ENCODE measurements at regions not wholly inside any gene's neighbourhood (a gene's known extent, or its start where the extent isn't known, plus 50 kb on each side); places are given as distances from the start of the nearest gene placed in this dataset.

DNA sequence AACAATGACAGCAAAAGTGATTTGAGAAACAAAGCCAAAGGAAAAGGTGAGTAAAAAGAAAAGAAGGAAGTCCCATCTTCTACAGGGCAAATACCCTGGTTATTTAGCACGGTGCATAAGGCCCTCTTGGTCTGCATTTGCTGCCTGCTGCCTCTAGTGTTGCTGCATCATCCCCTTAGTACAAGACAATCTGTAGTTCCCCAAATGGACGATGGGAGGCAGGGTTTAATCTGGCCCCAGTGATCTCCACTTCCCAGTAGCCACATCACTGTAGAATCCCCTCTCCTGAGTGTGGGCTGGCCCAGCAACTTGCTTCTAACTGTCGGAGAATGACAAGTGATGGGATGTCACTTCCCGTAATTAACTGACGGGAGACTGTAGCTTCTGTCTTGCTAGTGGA is 85.1 kb downstream of the CTAGE1 start:
- no peak for DNase-seq

DNA sequence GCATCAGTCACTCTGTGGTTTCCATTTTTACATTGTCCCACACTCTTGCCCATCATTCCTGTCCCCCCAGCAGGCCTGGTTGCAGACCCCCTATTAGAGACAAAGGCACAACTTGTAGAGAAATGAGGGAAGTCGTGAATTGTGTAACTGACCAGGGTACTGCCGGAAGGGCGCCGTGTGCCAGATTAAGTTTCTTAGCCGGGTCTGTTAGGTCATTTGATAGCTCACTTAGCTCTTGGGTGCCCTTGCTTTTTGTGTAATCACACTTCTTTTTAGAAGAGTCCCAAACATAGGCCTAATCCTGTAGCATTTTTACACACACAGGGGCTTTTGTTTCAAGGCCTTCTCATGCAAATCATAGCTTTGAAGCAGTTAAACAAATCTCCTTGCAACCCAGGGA is 87.2 kb downstream of the CTAGE1 start:
- DNase-seq, result no peak

DNA sequence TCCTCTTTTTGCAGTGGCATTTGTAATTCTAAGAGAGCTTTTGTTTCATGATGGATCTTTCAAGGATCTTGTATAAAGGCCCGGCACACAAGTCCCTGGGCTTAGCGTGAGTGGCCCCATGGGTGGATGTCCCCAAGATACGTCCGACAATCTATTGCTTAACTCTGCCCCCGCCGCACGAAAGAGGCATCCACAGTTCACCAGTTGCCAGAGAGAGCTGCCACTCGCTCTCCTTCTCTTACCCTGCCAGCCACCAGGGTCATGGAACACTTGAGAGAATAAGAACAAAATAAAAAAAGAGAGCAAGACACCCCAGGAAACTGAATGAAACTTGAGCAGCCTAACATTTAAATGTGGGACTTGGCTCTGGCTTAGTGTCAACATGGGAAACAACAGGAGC is 92.3 kb downstream of the CTAGE1 start:
- DNase-seq, result no peak

DNA sequence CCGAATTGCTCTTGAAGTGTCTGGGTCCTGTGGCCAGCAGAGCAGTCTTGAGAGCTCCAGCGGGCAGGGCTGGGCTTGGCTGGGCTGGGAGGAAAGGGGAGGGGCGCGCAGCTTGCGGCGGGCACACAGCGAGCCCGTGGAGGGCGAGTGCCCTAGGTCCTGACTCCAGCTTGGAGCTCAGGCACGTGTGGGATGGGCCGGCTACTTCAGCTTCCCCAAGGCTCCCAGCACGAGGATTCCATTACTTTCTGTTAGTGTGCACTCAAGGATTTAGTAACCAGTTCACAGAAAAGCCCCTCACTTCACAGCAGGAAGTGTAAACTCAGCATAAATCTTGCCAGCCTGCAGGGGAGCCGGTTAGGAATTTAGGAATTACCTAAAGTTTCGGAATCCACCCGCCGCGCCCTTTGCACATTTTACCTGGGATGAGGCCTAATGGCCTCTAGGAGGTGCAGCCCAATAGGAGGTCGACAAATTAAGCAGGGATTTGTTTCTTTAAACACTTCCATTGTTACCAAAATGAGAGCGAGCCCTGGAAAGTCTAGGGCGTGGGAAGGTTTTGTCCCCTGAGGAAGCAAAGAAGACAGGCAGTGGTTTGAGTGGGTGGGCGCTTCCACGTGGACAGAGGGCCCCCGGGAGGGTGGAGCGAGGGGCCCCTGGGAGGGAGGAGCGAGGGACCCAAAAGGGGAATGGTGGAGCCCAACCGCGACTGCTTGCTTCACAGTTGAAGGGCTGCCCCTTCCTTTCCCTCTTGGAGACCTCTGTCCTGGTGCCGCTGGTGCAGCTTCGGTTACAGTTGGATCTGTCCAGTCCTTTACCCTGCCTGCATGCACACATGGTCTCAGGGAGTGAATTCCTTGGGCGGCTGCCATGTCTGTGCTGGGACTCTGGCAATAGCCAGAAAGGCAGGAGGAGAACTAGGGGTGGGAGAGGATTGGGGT is 93.3 kb downstream of the CTAGE1 start:
- peak in 3 of 56 donors; percentile 4 to 25 (median 17) for DNase-seq

DNA sequence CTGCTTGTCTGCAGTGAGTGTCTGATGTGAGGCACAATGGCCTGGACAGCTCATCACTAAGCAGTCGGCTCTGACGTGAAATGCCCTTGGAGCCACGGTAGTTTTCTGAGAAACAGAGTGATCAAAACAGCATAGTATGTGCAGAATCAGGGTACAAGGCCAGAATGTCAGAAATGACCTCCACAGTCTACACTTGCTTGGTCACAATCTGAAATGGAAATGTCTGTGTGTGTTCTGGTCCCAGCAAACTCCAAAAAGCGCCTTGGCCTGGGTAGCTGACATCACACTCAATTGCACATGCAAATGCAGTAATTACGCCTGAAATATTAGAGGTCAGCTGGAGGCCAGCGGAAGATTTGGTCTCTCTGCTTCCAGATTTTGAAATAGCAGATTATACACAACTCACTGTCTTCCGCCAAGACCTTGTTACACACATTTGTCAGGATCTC is 95.4 kb downstream of the CTAGE1 start:
- DNase-seq, result no peak

DNA sequence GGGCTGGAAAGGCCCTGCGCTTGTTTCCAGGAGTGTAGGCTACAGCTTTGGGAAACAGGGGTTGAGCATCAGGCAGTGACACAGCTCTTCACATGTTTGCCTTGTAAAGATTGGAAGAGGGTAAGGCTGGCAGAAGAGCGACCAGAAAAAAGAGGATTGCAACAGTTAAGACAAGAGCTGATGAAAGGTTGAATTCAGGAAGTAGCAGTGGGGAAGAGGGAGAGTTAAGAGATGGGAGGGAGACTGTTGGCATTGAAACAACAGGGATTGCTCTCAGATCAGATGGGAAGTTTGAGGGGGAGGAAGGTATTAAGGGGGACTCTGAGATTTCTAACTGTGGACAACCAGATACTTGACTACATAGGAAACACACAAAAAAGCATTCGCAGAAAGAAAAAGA is 96.9 kb downstream of the CTAGE1 start:
- DNase-seq, result no peak

DNA sequence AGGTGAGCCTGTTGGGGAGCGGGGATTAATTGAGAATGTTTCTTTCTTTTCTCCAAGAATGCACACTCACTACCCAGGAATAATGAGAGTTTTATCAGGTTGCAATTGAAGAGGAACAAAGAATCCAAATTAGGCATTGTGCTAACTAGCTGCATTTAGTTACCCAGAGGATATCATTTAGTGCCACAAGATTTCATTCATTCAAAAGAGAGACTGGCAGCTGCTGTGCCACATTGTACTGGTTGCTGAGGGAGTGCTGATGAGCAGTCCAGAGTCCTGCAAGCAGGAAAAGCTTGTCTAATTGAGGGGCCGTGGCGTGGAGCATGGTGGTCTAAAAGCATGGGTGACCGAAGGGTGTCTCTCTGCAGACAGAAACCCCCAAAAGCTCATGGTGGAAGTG is 97.6 kb downstream of the CTAGE1 start:
- DNase-seq, result no peak

DNA sequence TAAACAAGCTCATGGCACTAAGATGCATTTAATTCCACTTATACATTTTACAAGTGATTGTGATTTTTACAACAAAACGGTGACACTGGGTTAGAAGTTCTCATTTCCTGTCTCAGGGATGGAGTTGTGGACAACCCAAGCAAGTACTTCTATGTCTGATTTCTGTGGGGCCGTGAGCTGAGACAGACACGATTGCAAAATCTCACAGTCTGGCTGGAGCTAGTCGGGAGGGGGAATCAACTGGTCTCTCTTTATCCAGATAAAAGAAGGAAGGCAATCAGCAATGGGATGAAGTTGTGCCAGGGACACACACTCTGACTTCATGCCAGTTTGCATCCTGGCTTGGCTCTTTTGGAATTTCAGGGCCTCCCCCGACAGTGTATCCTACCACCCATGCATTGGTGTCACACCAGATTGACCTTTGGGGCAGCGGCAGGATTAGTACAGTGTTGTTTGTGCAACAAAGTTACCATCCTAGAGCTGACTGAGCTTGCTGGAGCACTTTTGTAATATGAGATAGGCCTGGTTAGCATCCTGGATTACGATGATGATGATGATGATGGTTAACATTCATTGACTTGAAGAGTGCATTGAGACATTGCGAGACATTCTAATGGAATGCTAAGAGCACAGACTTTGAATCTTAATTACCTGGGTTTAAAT is 98.8 kb downstream of the CTAGE1 start:
- no peak for DNase-seq

DNA sequence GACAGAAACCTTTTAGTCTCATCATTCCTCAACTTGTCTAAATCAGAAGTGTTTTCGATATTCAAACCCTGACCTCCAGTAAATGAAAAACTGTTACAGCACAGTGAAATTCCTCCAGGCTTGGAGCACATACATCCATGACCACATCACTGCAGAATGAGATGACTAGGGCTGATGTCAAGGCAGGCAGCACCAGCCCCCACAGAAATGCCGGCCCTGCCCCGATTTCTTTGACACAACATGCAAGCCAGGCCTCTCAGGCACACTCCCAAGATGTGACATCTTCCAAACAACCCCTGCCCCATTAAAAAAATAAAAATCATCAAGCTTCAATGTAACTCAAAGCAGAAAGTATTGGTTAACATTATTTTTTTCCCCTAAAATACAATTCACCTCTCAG is 103.3 kb downstream of the CTAGE1 start:
- no peak for DNase-seq

DNA sequence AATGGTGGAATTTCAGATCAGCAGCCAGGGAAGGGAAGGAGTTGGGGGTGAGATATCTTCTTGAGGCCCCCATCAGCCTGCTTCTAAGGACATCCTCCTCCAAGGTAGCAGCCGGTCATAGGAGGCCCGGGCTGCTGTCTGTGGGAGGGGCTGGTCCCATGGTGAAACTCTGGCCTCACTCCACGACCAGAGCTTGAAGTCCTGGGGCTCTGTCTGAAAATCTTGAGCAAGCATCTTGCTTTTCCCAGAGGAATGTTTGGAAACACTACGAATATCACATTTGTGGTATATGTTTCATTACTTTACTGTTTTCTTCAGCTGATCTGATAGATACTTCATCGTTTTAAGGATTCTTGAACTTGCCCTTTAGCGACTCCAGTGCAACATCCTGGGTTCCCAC is 103.7 kb downstream of the CTAGE1 start:
- DNase-seq, result no peak

DNA sequence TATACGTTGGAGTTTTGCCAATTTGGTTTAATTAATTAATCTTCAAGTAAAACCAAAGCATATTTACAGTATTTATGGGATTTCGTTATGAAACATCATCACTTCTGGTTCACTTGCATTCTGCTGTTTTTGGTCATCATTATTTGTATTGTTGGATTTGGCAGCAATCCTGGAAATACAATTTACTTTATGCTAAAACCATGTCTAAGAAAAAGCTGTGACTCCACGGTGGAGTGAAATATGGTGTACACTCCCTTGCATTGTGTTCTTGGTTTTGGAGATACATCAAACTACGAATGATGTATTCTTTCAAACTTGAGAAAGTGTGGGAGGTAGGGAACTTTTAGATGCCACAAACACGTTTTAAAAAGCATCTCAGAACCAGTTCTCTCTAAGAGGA is 106.4 kb downstream of the CTAGE1 start:
- DNase-seq, result no peak

DNA sequence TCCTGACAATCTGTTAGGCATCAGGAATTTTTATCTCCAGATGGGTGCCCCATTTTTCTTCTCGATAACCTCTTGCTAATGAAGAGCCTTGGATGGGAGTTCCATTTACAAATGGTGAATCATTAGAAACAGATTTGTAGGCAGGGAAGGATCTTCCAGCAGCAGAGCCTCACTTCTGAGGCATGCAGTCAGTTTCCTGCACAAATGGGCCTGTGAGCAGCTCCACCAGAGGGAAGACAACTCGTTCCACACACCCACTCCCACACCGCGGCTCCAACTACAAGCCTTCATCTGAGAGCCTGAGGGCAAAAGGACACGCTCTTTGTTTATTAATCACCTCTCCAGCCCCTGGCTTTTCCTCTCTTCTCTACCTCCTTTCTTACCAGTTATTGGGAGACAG is 108.5 kb downstream of the CTAGE1 start:
- no peak for DNase-seq

DNA sequence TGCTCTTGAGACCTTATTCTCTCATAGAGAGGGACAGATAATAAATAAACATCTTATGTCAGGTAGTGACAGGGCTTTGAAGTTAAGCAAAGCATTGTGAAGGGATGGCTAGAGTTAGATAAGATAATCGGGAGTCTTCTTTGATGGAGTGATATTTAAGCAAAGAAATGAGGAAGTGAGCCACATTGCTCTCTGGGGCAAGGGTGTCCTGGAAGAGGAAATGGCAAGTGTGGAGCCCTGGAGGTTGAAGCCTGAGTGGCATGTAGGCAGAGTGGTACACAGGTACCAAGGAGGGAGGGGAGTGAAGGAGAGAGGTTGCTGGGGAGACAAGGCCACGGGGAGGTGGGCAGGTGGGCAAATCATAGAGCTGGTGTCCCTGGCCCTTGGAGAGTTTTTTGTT is 110.2 kb downstream of the CTAGE1 start:
- DNase-seq, result no peak

DNA sequence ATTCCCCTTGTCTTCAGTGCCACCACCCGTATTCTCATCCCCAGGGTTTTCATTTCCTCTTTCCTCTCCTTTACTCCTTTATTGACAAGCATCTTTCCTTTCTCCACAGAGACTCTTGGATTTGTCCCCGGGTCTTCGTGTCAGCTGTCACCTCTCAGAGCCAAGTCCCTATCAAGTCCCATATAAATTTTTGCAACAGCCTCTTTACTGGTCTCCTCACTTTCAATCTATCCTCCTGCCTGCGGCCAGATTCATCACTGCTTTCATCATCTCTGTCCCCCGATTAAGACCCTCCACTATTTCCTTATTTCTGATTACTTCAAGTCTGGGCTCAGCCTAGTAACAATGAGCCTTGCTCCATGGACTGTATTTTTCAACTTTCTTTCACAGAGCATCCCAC is 113.8 kb downstream of the CTAGE1 start:
- DNase-seq, result no peak

DNA sequence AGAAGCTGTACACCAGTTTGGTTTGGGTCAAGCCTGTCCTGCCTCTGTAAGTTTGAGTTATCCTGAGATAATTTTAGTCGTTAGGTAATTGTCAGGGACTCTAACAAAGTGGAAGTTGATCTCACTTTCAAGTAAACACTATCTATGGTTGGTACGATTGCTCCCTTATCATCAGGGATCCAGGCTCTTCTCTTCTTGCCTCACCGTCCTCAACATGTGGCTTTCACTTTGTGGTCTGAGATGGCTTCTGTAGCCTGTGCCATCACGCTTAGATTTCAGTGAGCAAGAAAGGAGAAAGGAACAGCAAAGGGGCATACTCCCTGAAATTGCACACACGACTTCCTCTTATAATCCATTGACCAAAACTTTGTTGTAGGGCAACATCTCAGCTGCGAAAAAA is 115.6 kb downstream of the CTAGE1 start:
- DNase-seq, result no peak

DNA sequence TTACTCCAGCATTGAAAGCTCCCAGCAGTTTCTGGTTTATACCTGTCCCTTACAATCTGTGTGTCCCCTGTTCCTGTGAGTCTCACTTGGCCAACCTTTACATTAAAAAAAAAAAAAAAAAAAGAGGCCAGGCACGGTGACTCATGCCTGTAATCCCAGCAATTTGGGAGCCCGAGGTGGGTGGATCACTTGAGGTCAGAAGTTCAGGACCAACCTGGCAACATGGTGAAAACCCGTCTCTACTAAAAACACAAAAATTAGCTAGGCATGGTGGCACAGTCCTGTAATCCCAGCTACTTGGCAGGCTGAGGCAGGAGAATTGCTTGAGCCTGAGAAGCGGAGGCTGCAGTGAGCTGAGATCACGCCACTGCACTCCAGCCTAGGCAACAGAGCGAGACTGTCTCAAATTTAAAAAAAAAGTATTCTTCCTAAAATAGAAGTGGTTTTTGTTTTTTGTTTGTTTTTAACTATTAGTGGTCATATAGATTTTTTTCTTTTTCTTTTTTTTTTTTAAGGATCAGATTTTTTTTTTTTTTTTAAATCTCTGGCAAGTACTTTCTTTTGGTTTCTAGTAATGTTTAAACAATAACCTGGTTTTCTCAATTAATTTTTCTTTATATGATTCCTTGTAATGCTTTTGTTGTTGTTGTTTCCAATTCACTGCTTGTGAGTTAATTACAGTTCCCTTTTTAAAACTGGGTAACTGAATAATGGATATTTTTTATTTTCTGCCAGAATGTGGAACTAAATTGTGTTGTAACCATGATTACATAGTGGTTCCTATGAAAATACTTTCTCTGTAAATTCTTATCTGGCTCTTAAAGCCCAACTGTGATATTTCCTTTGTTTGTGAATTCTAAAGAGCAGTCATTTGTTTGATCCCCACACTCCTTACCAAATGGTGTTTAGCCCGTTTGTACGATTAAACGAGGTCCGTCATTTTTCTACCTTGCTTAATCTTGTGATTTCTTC is 116.8 kb downstream of the CTAGE1 start:
- no peak for DNase-seq

DNA sequence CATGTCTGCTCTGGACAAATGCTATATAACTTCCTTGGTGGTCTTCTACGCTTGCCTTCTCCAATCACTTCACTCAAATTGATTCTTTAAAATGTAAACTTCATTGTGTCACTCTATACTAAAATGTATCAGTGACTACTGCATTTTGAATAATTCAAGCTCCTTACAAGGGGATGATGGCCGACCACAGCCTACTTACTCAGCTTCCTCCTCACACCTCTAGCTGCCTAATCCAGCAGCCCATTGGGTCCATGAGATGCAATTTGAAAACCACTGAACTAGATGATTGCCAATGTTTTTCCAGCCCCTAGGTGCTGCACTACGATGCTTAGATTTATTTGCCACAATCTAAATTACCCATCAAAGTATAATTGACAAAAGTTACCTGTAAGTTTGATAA is 120.7 kb downstream of the CTAGE1 start:
- DNase-seq, result no peak

DNA sequence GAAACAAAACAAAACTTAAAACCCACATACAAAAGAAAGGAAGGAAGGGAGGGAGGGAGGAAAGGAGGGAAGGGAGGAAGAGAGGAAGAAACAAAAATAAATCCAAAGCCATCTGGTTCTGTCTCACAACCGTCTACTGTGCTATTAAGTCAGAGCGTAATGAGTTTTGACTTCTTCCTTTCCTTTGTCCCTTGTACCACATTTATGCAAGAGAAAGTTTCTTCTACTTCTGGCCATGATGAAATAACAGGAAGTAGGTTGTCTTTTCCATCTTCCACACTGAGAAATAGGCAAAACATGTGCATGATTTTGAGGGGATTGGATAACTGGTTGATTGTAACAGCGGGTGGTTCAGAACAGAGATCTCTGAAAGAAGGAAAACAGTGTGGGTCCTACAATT is 121.4 kb downstream of the CTAGE1 start:
- DNase-seq, result no peak

DNA sequence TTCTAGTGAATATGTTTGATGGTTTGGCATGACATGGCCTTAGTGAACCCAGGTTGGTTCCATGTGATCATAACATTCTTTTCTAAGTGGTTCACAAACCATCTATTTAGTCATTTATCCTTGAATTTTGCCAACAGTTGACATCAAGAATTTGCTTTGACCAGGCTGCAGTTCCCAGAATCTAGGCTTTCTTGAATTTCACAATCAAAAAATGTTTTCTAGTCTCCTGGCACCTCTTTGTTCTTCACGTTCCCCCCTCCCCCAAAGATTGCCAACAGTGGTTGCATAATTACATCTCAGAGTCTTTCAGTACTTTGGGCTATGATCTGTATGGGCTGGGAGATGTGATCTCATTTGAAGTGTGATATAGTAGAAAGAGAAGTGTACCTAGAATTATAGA is 124.0 kb downstream of the GATA6 start:
- no peak for DNase-seq

DNA sequence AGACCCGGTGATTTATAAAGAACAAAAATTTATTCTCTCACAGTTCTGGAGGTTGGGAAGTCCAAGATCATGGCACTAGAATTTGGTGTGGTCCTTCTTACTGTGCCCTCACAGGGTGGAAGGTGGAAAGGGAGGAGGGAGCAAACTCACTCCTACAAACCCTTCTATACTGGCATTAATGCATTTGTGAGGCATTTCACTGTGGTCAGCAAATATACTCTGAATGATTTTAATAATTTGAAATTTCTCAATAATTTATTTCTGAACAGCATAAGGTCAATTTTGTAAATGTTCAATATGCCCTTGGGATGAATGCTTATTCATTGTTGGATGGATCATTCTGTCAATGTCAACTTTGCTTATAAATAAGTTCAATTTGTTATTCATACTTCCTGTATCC is 120.6 kb downstream of the GATA6 start:
- DNase-seq, result no peak

DNA sequence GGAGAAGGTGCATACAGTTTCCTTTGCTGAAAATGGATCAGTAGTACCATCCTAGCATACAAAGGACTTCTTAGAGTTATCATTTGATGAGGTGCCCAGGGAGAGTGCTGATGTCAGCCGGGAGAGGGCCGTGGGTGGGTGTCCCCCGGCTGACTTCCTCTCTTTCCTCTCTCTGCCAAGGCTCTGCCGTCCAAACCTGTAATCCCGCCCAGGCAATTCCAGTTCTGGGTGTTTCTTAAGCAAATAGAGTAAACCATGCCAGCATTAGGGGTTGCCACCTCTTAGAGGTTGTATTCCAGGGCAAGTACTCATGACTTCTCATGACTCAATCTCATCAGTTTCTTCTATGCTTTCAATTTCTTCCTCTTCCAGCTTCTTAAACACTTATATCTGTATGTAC is 117.2 kb downstream of the GATA6 start:
- DNase-seq, result no peak
